Muscle layer of duodenum (tissue), 2 donors: ENCODE measurements at regions not wholly inside any gene's neighbourhood (a gene's known extent, or its start where the extent isn't known, plus 50 kb on each side); places are given as distances from the start of the nearest gene placed in this dataset.

Source experiments
- H3K27ac ChIP-seq: one replicate; pipeline ENCODE4 v1.7.0; 2013; ENCODE audit warnings: mild to moderate bottlenecking, low read length
- H3K27me3 ChIP-seq: one replicate; pipeline ENCODE4 v1.7.0; 2013; ENCODE audit warnings: low read depth, mild to moderate bottlenecking, control low read depth, low read length
- H3K36me3 ChIP-seq, 2 donors: one replicate each; pipeline ENCODE4 v1.7.0; 2013; ENCODE audit warnings: low read length in 2 of 2, control low read depth in 1 of 2, mild to moderate bottlenecking in 1 of 2; ENCODE audit not compliant: insufficient read depth in 2 of 2, control insufficient read depth in 1 of 2
- H3K4me1 ChIP-seq, 2 donors: one replicate each; pipeline ENCODE4 v1.7.0; 2013; ENCODE audit warnings: low read length in 2 of 2, mild to moderate bottlenecking in 2 of 2, control low read depth in 1 of 2, moderate library complexity in 1 of 2; ENCODE audit not compliant: insufficient read depth in 2 of 2, control insufficient read depth in 1 of 2
- H3K4me3 ChIP-seq, 2 donors: one replicate each; pipeline ENCODE4 v1.7.0; 2013; ENCODE audit warnings: low read length in 2 of 2, low read depth in 1 of 2, mild to moderate bottlenecking in 1 of 2
- H3K9me3 ChIP-seq, 2 donors: one replicate each; pipeline ENCODE4 v1.7.0; 2013; ENCODE audit warnings: low read length in 2 of 2, control low read depth in 1 of 2, mild to moderate bottlenecking in 1 of 2; ENCODE audit not compliant: control insufficient read depth in 1 of 2
- donor health status: healthy.

- Histone ChIP-seq H3K4me1 (no peaks in the 10 kb centered on the region), H3K4me3 (no peak overlapping the region), H3K27me3 (no peaks in the 10 kb centered on the region), H3K36me3 (no peaks in the 10 kb centered on the region), H3K9me3 (no peaks in the 10 kb centered on the region), H3K27ac (no peak overlapping the region)
Observed at GRCh38 chr18:55863876-55864275, 275.9 kb upstream of the TCF4 start.

- Histone ChIP-seq H3K9me3 (no peaks in the 10 kb centered on the region), H3K36me3 (no peaks in the 10 kb centered on the region), H3K27me3 (no peaks in the 10 kb centered on the region), H3K27ac (no peak overlapping the region), H3K4me1 (no peaks in the 10 kb centered on the region), H3K4me3 (no peak overlapping the region)
Observed at GRCh38 chr18:55863391-55863706, 275.4 kb upstream of the TCF4 start.

GRCh38 chr18:55862693-55863390, 274.9 kb upstream of the TCF4 start:
- no peak overlapping the region for H3K27ac ChIP-seq
- H3K9me3 ChIP-seq: no peaks in the 10 kb centered on the region
- no peaks in the 10 kb centered on the region for H3K27me3 ChIP-seq
- no peaks in the 10 kb centered on the region for H3K4me1 ChIP-seq
- H3K4me3 ChIP-seq: no peak overlapping the region
- H3K36me3 ChIP-seq: no peaks in the 10 kb centered on the region

GRCh38 chr18:55861266-55861665, 273.3 kb upstream of the TCF4 start:
- Histone ChIP-seq H3K27me3 (no peaks in the 10 kb centered on the region), H3K4me3 (no peak overlapping the region), H3K27ac (no peak overlapping the region), H3K9me3 (no peaks in the 10 kb centered on the region), H3K36me3 (no peaks in the 10 kb centered on the region), H3K4me1 (no peaks in the 10 kb centered on the region)

GRCh38 chr18:55858661-55859515, 270.9 kb upstream of the TCF4 start:
- Histone ChIP-seq H3K27ac (no peak overlapping the region), H3K4me3 (no peak overlapping the region), H3K27me3 (no peaks in the 10 kb centered on the region), H3K9me3 (no peaks in the 10 kb centered on the region), H3K36me3 (no peaks in the 10 kb centered on the region), H3K4me1 (no peaks in the 10 kb centered on the region)

GRCh38 chr18:55857956-55858355, 270.0 kb upstream of the TCF4 start:
- Histone ChIP-seq H3K4me1 (no peaks in the 10 kb centered on the region), H3K27ac (no peak overlapping the region), H3K9me3 (no peaks in the 10 kb centered on the region), H3K27me3 (no peaks in the 10 kb centered on the region), H3K36me3 (no peaks in the 10 kb centered on the region), H3K4me3 (no peak overlapping the region)

- Histone ChIP-seq H3K27me3 (no peaks in the 10 kb centered on the region), H3K27ac (no peak overlapping the region), H3K4me1 (no peaks in the 10 kb centered on the region), H3K36me3 (no peaks in the 10 kb centered on the region), H3K4me3 (no peak overlapping the region), H3K9me3 (no peaks in the 10 kb centered on the region)
Observed at GRCh38 chr18:55857409-55857808, 269.4 kb upstream of the TCF4 start.

GRCh38 chr18:55856679-55857078, 268.7 kb upstream of the TCF4 start:
- no peaks in the 10 kb centered on the region for H3K9me3 ChIP-seq
- no peaks in the 10 kb centered on the region for H3K27me3 ChIP-seq
- no peaks in the 10 kb centered on the region for H3K4me1 ChIP-seq
- H3K36me3 ChIP-seq: no peaks in the 10 kb centered on the region
- no peak overlapping the region for H3K27ac ChIP-seq
- H3K4me3 ChIP-seq: no peak overlapping the region

GRCh38 chr18:55856229-55856628, 268.2 kb upstream of the TCF4 start:
- Histone ChIP-seq H3K9me3 (no peaks in the 10 kb centered on the region), H3K36me3 (no peaks in the 10 kb centered on the region), H3K4me1 (no peaks in the 10 kb centered on the region), H3K27ac (no peak overlapping the region), H3K4me3 (no peak overlapping the region), H3K27me3 (no peaks in the 10 kb centered on the region)

GRCh38 chr18:55853268-55853667, 265.3 kb upstream of the TCF4 start:
- Histone ChIP-seq H3K4me1 (no peaks in the 10 kb centered on the region), H3K4me3 (no peak overlapping the region), H3K9me3 (no peaks in the 10 kb centered on the region), H3K27ac (no peak overlapping the region), H3K27me3 (no peaks in the 10 kb centered on the region), H3K36me3 (no peaks in the 10 kb centered on the region)

GRCh38 chr18:55850904-55851303, 262.9 kb upstream of the TCF4 start:
- Histone ChIP-seq H3K4me1 (no peaks in the 10 kb centered on the region), H3K36me3 (no peaks in the 10 kb centered on the region), H3K27ac (no peak overlapping the region), H3K27me3 (no peaks in the 10 kb centered on the region), H3K4me3 (no peak overlapping the region), H3K9me3 (no peaks in the 10 kb centered on the region)

GRCh38 chr18:55849391-55849790, 261.4 kb upstream of the TCF4 start:
- H3K27ac ChIP-seq: no peak overlapping the region

More at GRCh38 chr18:55849391-55849790, 261.4 kb upstream of the TCF4 start:
- H3K9me3 ChIP-seq: no peaks in the 10 kb centered on the region
- no peak overlapping the region for H3K4me3 ChIP-seq
- H3K4me1 ChIP-seq: no peaks in the 10 kb centered on the region
- no peaks in the 10 kb centered on the region for H3K27me3 ChIP-seq
- no peaks in the 10 kb centered on the region for H3K36me3 ChIP-seq
